ENCODE measurements at regions not wholly inside any gene's neighbourhood (a gene's known extent, or its start where the extent isn't known, plus 50 kb on each side); places are given as distances from the start of the nearest gene placed in this dataset.

DNA sequence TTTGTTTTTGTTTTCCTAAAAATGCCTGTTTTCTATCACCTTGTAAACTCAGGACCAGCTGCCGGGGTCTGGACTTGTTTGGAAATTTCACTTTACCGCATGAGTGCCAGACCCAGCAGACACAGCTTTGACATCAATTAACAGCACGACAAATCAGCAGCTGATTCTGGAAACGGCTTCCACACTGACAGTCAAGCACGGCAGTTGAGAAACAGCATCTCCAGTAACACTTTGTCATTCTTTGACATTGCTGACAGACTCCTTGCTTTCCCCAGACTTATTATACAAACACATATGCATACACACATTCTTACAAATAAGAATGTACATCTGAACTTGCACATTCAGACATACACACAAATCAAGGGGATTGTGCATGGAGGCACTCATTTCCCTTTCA lies 1017.6 kb upstream of the HS3ST1 start:
- TF ChIP-seq, protein P1, sequence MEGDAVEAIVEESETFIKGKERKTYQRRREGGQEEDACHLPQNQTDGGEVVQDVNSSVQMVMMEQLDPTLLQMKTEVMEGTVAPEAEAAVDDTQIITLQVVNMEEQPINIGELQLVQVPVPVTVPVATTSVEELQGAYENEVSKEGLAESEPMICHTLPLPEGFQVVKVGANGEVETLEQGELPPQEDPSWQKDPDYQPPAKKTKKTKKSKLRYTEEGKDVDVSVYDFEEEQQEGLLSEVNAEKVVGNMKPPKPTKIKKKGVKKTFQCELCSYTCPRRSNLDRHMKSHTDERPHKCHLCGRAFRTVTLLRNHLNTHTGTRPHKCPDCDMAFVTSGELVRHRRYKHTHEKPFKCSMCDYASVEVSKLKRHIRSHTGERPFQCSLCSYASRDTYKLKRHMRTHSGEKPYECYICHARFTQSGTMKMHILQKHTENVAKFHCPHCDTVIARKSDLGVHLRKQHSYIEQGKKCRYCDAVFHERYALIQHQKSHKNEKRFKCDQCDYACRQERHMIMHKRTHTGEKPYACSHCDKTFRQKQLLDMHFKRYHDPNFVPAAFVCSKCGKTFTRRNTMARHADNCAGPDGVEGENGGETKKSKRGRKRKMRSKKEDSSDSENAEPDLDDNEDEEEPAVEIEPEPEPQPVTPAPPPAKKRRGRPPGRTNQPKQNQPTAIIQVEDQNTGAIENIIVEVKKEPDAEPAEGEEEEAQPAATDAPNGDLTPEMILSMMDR (IDR thresholded peaks at IDR 0.05) = no peak
- TF ChIP-seq EP300 (IDR thresholded peaks at IDR 0.05) = no peak
- no peak for TF ChIP-seq POLR2A (IDR thresholded peaks at IDR 0.05)

All from tibial nerve (tissue), 4 donors.